ENCODE measurements at regions not wholly inside any gene's neighbourhood (a gene's known extent, or its start where the extent isn't known, plus 50 kb on each side); places are given as distances from the start of the nearest gene placed in this dataset.

GRCh38 chr2:106694964-106695470 is 190.9 kb downstream of the ST6GAL2 start:
- Histone ChIP-seq H3K27ac (ENCODE audit: low read depth, low read length) (no peak overlapping the region), H3K4me2 (ENCODE audit: low read depth, low read length, poor library complexity, severe bottlenecking) (no peak overlapping the region), H3K36me3 (ENCODE audit: low read length) (no peaks in the 10 kb centered on the region), H3K9ac (ENCODE audit: low read length) (no peak overlapping the region), H3K9me2 (replicated peaks; ENCODE audit: insufficient read depth, low read length) (no peaks in the 10 kb centered on the region), H2AFZ (ENCODE audit: low read depth, low read length, severe bottlenecking) (no peak overlapping the region), H3K4me3 (ENCODE audit: insufficient read depth, low read length, poor library complexity, severe bottlenecking) (no peak overlapping the region), H3K9me3 (ENCODE audit: insufficient read depth, low read length) (no peaks in the 10 kb centered on the region), H4K20me1 (ENCODE audit: low read depth, low read length) (no peaks in the 10 kb centered on the region), H3K27me3 (ENCODE audit: low read length) (no peaks in the 10 kb centered on the region), H3K79me2 (ENCODE audit: insufficient read depth, low read length) (no peaks in the 10 kb centered on the region), H3F3A (ENCODE audit: insufficient read depth) (no peaks in the 10 kb centered on the region)
- TF ChIP-seq CTCF (IDR thresholded peaks at IDR 0.05; ENCODE audit: insufficient read depth, low read length, poor library complexity, severe bottlenecking) (no peak), EZH2phosphoT487 (conservative IDR thresholded peaks at IDR 0.05; ENCODE audit: low read length) (no peak)

- no peaks in the 10 kb centered on the region for H3K9me2 ChIP-seq (replicated peaks; ENCODE audit: insufficient read depth, low read length)
- no peaks in the 10 kb centered on the region for H3K9me3 ChIP-seq (ENCODE audit: insufficient read depth, low read length)
- no peak overlapping the region for H3K4me3 ChIP-seq (ENCODE audit: insufficient read depth, low read length, poor library complexity, severe bottlenecking)
- H2AFZ ChIP-seq (ENCODE audit: low read depth, low read length, severe bottlenecking), result no peak overlapping the region
- H3K9ac ChIP-seq (ENCODE audit: low read length), result no peak overlapping the region
- no peaks in the 10 kb centered on the region for H3K27me3 ChIP-seq (ENCODE audit: low read length)
- no peak overlapping the region for H3K27ac ChIP-seq (ENCODE audit: low read depth, low read length)
- TF ChIP-seq EZH2phosphoT487 (conservative IDR thresholded peaks at IDR 0.05; ENCODE audit: low read length), result no peak
- no peak for TF ChIP-seq CTCF (IDR thresholded peaks at IDR 0.05; ENCODE audit: insufficient read depth, low read length, poor library complexity, severe bottlenecking)
- no peaks in the 10 kb centered on the region for H3F3A ChIP-seq (ENCODE audit: insufficient read depth)
- H4K20me1 ChIP-seq (ENCODE audit: low read depth, low read length), result no peaks in the 10 kb centered on the region
- no peaks in the 10 kb centered on the region for H3K79me2 ChIP-seq (ENCODE audit: insufficient read depth, low read length)
- no peak overlapping the region for H3K4me2 ChIP-seq (ENCODE audit: low read depth, low read length, poor library complexity, severe bottlenecking)
- no peaks in the 10 kb centered on the region for H3K36me3 ChIP-seq (ENCODE audit: low read length)
Observed at GRCh38 chr2:106695919-106696318, 190.0 kb downstream of the ST6GAL2 start.

GRCh38 chr2:106700616-106701015 is 185.4 kb downstream of the ST6GAL2 start:
- Histone ChIP-seq H3K4me2 (ENCODE audit: low read depth, low read length, poor library complexity, severe bottlenecking) (no peak overlapping the region), H3K9me3 (ENCODE audit: insufficient read depth, low read length) (no peaks in the 10 kb centered on the region), H3F3A (ENCODE audit: insufficient read depth) (no peaks in the 10 kb centered on the region), H3K79me2 (ENCODE audit: insufficient read depth, low read length) (no peaks in the 10 kb centered on the region), H3K4me3 (ENCODE audit: insufficient read depth, low read length, poor library complexity, severe bottlenecking) (no peak overlapping the region), H2AFZ (ENCODE audit: low read depth, low read length, severe bottlenecking) (no peak overlapping the region), H3K27me3 (ENCODE audit: low read length) (no peaks in the 10 kb centered on the region), H3K9ac (ENCODE audit: low read length) (no peak overlapping the region), H3K27ac (ENCODE audit: low read depth, low read length) (no peak overlapping the region), H3K36me3 (ENCODE audit: low read length) (no peaks in the 10 kb centered on the region), H4K20me1 (ENCODE audit: low read depth, low read length) (no peaks in the 10 kb centered on the region), H3K9me2 (replicated peaks; ENCODE audit: insufficient read depth, low read length) (no peaks in the 10 kb centered on the region)
- no peak for TF ChIP-seq EZH2phosphoT487 (conservative IDR thresholded peaks at IDR 0.05; ENCODE audit: low read length)
- TF ChIP-seq CTCF (IDR thresholded peaks at IDR 0.05; ENCODE audit: insufficient read depth, low read length, poor library complexity, severe bottlenecking), result no peak
